ENCODE measurements at regions not wholly inside any gene's neighbourhood (a gene's known extent, or its start where the extent isn't known, plus 50 kb on each side); places are given as distances from the start of the nearest gene placed in this dataset.

DNA sequence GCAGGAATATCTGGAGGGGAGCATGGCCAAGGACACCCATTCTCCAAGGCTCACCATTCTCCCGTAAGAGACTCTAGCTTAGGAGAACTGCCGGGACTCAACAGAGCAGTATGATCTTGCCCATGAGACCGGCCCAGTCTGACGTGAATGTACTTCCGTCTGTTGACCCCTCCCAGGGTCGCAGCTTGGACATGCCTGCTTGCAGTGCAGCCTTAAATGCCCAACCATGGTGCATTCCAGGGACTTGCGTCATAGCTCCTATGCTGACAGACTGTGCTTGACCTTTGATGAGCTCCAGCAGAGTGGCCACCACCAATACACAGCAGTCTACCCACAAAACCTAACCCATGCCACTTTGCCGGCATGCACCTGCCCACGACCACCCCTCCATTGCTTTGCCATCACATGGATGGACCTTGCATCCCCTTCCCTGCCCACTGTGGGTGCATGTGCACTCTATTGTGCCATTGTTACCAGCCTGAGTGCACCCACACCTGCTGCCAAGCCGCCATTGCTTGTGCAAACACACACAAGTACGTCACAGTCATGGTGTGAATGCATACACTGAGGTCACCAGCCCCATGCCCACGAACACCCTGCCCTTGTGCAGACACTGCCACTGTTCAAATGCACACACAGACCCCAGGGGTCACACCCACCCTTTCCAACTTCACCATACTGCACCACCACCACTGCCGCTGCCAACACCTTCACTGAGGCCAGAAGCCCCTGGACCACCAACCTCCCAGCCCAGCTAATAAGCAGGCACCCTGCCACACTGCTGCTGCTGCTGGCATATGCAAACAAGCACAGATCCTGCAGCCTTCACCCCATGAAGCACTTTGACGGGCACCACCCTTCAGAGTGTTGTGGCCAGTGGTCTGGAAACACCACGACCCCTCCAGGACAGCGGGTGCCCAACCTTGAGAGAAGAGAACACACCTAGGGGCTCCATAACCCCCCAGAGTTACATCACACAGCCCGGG, 1141.3 kb downstream of the BRINP3 start:
- DNase-seq (ENCODE audit: low read depth in 2 of 3, low spot score in 2 of 3), result no peak

- no peak for DNase-seq (ENCODE audit: low read depth in 2 of 3, low spot score in 2 of 3)
Measured at GRCh38 chr1:189349607-189350006, 1128.1 kb downstream of the BRINP3 start.

GRCh38 chr1:189350983-189351616, 1126.6 kb downstream of the BRINP3 start:
- DNase-seq (ENCODE audit: low read depth in 2 of 3, low spot score in 2 of 3), result no peak

- no peak for DNase-seq (ENCODE audit: low read depth in 2 of 3, low spot score in 2 of 3)
Measured at GRCh38 chr1:189351960-189352359, 1125.7 kb downstream of the BRINP3 start.

DNA sequence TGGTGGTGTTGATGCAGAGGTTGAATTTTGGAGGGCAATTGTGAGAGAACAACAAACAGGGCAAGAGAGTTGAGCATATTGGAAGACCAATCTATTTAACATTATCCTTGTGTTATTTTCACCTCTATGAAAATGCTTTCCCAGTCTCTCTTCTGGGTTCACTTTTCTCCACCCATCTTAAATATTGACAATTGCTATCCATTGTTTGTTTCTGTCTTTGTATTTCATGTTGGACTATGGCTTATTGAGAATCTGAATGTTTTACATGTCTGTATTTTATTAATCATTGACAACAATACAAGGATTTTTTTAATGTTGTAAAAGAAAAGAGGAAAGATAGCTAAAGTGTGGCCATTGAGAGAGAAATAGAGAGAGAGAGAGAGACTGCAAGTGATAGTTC, 1121.5 kb downstream of the BRINP3 start:
- DNase-seq (ENCODE audit: low read depth in 2 of 3, low spot score in 2 of 3), result no peak

DNA sequence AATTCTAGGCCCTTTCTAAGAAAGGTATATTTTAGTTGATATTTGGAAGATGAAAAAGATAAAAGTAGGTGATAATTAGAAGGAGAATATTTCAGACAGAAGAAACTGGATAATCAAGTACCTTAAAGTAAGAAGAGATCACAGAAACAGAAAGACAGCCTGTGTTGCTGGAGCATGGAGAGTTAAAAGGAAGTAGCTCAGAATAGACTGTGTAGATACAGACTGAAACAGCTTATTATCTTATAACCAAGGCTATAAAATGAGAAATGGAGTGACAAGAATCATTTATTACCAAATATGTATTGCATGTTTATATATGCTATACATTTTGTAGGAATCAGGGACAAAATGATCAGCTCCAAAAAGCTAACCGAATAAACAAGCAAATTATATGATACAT, 1120.3 kb downstream of the BRINP3 start:
- no peak for DNase-seq (ENCODE audit: low read depth in 2 of 3, low spot score in 2 of 3)

DNA sequence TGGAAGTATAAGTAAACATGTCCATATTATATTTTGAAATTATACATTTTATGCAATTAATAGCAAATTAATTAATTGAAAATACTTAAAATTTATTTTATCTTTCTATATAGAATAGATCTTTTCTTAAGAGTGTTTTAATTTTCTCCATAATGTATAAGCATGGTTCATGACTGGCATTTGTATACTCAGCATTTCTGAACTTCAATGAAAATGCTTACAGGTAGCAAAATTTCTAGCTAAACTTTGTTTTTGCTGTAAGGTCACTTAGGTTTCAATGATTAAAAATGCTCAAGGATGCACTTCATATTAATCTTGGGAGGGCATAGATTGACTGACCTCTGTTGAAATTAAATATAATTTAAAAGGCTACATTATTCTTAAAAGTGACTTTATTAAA, 1108.1 kb downstream of the BRINP3 start:
- no peak for DNase-seq (ENCODE audit: low read depth in 2 of 3, low spot score in 2 of 3)

- DNase-seq (ENCODE audit: low read depth in 2 of 3, low spot score in 2 of 3), result no peak
Measured at GRCh38 chr1:189374816-189375215, 1102.8 kb downstream of the BRINP3 start.

DNA sequence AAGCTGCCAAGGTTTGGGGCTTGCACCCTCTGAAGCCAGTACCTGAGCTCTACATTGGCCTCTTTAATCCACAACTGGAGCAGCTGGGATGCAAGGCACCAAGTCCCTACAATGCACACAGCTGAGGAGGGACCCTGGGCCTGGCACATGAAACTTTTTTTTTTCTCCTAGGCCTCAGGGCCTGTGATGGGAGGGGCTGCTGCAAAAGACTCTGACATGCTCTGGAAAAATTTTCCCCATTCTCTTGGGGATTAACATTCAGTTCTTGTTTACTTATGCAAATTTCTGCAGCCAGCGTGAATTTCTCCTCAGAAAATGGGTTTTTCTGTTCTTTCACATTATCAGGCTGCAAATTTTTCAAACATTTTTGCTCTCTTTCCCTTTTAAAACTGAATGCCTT, 1072.2 kb downstream of the BRINP3 start:
- no peak for DNase-seq (ENCODE audit: low read depth in 2 of 3, low spot score in 2 of 3)

DNA sequence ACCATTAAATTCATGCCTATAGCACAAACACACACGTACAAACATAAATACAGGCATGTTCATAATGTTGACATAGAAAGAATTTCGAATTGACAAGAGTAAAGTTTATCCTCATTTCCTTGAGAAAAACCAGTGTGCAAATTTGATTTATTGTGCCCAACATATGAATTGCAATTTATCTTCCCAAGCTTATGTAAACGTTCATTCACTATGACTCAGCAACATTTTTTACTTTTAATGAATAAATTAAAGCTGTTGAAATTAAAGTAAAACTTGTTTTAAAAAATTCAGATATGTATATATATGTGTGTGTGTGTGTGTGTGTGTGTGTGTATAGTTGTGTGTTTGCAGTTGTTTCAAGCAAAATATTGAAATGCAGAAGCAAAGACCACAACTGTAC, 1067.9 kb downstream of the BRINP3 start:
- no peak for DNase-seq (ENCODE audit: low read depth in 2 of 3, low spot score in 2 of 3)

- no peak for DNase-seq (ENCODE audit: low read depth in 2 of 3, low spot score in 2 of 3)
Measured at GRCh38 chr1:189424746-189425331, 1052.8 kb downstream of the BRINP3 start.

- DNase-seq (ENCODE audit: low read depth in 2 of 3, low spot score in 2 of 3), result peak in 1 of 3 donors; percentile 5
Measured at GRCh38 chr1:189429610-189430009, 1048.1 kb downstream of the BRINP3 start.

DNA sequence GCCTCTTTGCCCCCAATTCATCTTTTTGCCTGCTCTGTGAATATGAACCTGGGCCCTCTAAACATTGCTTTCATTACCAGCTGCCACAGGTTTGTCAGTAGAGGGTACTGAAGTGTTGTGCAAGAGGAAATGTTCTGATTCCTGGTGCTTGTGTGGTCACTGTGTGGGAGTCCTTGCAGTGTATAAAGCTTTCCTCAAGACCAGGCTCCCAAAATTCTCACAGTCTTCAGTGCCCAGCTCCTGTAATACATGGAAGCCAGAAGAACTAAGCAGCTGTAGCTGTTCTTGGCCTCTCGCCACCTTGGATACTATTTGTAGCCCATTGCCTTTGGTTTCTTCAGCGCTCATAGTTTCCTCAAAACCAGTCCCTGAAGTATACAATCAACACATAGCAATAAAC, 1046.2 kb downstream of the BRINP3 start:
- DNase-seq (ENCODE audit: low read depth in 2 of 3, low spot score in 2 of 3), result no peak

- no peak for DNase-seq (ENCODE audit: low read depth in 2 of 3, low spot score in 2 of 3)
Measured at GRCh38 chr1:189432753-189433152, 1044.9 kb downstream of the BRINP3 start.

DNA sequence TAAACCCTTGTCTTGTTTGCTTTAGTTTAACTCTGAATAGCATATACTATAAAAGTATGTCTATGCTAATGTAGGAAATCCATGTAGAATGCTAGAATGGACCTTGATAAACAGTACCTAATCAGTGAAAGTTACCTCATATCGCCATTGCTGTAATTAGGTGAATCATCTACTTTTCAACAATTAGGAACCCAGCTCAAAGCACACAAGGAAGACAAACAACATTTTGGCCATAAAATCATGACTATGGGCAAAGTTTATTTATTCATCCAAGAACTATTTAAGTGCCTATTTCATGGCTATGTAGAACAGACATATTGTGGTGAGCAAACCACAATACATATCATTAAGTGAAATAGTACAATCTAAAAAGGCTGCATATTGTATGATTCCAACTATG, 1043.2 kb downstream of the BRINP3 start:
- no peak for DNase-seq (ENCODE audit: low read depth in 2 of 3, low spot score in 2 of 3)

GRCh38 chr1:189435398-189435797, 1042.3 kb downstream of the BRINP3 start:
- DNase-seq (ENCODE audit: low read depth in 2 of 3, low spot score in 2 of 3), result no peak

DNA sequence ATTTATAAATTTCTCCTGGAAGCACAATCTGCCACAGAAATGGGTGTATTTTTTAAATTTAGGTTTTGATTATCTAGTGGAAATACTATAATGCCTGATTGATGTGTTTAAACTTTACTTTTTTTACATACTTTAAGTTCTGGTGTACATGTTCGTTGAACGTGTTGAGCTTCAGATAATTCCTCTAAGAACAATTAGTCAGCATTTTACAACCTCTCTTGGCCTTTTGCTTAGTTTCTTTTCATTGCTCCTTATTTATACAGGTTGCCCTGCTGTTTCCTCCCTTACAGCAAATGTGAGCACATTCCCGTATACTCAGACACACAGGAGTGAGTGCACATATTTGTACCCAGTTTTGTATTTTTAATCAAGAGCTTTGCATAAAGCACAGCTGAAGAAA, 1038.9 kb downstream of the BRINP3 start:
- DNase-seq (ENCODE audit: low read depth in 2 of 3, low spot score in 2 of 3), result no peak

DNA sequence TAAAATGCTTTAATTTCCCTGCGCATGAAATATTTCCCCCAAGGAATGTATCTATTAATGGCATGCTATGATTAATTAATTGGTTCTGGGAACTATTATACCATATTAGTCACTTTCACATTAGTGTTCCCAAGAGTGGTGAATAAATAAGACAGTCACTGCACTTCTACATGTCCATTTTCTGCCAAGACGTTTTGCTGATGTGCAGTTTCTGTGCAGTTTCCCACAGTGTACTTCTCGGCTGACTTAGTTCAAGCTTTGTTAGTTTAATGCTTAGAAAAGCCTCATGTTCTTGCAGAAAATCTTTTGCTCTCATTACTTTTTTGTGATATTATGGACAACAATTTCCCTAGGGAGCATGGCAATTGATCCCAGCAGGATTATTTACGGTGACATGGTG, 1014.5 kb downstream of the BRINP3 start:
- DNase-seq (ENCODE audit: low read depth in 2 of 3, low spot score in 2 of 3), result no peak

- DNase-seq (ENCODE audit: low read depth in 2 of 3, low spot score in 2 of 3), result no peak
Measured at GRCh38 chr1:189496768-189497167, 980.9 kb downstream of the BRINP3 start.

DNA sequence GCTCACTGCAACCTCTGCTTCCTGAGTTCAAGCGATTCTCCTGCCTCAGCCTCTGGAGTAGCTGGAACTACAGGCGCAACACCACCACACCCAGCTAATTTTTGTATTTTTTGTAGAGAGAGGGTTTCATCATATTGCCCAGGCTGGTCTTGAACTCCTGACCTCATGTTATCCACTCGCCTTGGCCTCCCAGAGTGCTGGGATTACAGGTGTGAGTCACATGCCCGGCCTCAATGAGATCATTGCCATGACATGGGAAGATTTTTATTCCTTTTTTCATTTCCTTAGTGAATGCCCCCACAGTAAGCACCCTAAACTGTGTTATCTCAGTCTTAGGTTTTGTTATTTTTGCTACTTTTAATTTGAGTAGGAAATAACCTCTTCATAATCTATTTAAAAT, 977.9 kb downstream of the BRINP3 start:
- DNase-seq (ENCODE audit: low read depth in 2 of 3, low spot score in 2 of 3), result no peak

GRCh38 chr1:189500778-189501177, 976.9 kb downstream of the BRINP3 start:
- DNase-seq (ENCODE audit: low read depth in 2 of 3, low spot score in 2 of 3), result no peak

DNA sequence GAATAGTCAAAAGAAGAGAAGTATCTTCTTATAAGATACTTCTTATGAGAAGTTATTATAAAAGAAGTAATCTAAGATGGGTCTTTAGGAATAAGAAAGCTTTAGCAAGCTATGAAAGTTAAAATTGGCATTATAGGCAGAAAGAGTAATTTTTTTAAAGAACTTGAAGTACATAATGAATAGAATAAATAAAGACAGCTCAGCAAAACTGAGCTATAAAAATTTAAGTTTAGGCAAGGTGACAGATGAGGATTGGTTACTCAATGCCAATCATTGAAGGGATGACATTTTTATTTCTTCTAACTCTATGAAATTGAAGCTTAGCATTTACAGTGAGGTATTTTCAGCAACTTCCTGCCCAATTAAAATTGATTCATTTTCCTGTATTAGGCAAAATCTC, 966.8 kb downstream of the BRINP3 start:
- DNase-seq (ENCODE audit: low read depth in 2 of 3, low spot score in 2 of 3), result no peak
